Stimulated activated CD8-positive, alpha-beta memory T cell treated with anti-CD3 and anti-CD28 coated beads, Interleukin-2, amount 100 ng/mL, for 1 hour (primary cell): ENCODE measurements at regions not wholly inside any gene's neighbourhood (a gene's known extent, or its start where the extent isn't known, plus 50 kb on each side); places are given as distances from the start of the nearest gene placed in this dataset.

Experiments
- DNase-seq, 2 donors: peaks; one replicate each; pipeline ENCODE4 v3.0.0-alpha.2; 2020; ENCODE audit warnings: low read depth in 2 of 2

- no peak for DNase-seq
Measured at GRCh38 chr2:7209757-7210555, 292.7 kb downstream of the RNF144A start.

- no peak for DNase-seq
Measured at GRCh38 chr2:7210712-7211111, 293.5 kb downstream of the RNF144A start.

GRCh38 chr2:7225848-7226247, 308.6 kb downstream of the RNF144A start:
- DNase-seq = no peak

GRCh38 chr2:7226501-7226900, 309.3 kb downstream of the RNF144A start:
- no peak for DNase-seq

GRCh38 chr2:7233126-7233525, 315.9 kb downstream of the RNF144A start:
- no peak for DNase-seq

GRCh38 chr2:7237466-7237865, 320.3 kb downstream of the RNF144A start:
- no peak for DNase-seq

- DNase-seq = no peak
Measured at GRCh38 chr2:7239078-7239477, 321.9 kb downstream of the RNF144A start.

- no peak for DNase-seq
Measured at GRCh38 chr2:7241041-7241745, 324.0 kb downstream of the RNF144A start.

- DNase-seq = no peak
Measured at GRCh38 chr2:7242189-7242867, 325.1 kb downstream of the RNF144A start.

GRCh38 chr2:7243276-7243675, 326.1 kb downstream of the RNF144A start:
- DNase-seq = no peak

- DNase-seq = no peak
Measured at GRCh38 chr2:7256377-7256776, 339.2 kb downstream of the RNF144A start.

- no peak for DNase-seq
Measured at GRCh38 chr2:7262727-7263126, 345.5 kb downstream of the RNF144A start.

- no peak for DNase-seq
Measured at GRCh38 chr2:7264791-7265190, 347.6 kb downstream of the RNF144A start.

- DNase-seq = no peak
Measured at GRCh38 chr2:7265286-7265685, 348.1 kb downstream of the RNF144A start.

GRCh38 chr2:7269106-7269643, 352.0 kb downstream of the RNF144A start:
- DNase-seq = no peak

- no peak for DNase-seq
Measured at GRCh38 chr2:7270011-7270431, 352.8 kb downstream of the RNF144A start.

GRCh38 chr2:7272210-7272609, 355.0 kb downstream of the RNF144A start:
- DNase-seq = no peak

- no peak for DNase-seq
Measured at GRCh38 chr2:7278984-7279383, 361.8 kb downstream of the RNF144A start.

GRCh38 chr2:7279421-7279949, 362.3 kb downstream of the RNF144A start:
- DNase-seq = no peak

GRCh38 chr2:7280790-7281189, 363.6 kb downstream of the RNF144A start:
- no peak for DNase-seq

GRCh38 chr2:7281231-7282201, 364.3 kb downstream of the RNF144A start:
- no peak for DNase-seq
